ENCODE measurements at regions not wholly inside any gene's neighbourhood (a gene's known extent, or its start where the extent isn't known, plus 50 kb on each side); places are given as distances from the start of the nearest gene placed in this dataset.
"Not testable (repeated sequence)": the region's sequence is repeated elsewhere in the genome, so short reads cannot be mapped to it uniquely, and the experiment has no call there.

GRCh38 chr20:59485576-59486454, 118.5 kb upstream of the PHACTR3 start:
- no peaks in the 10 kb centered on the region for H3K4me1 ChIP-seq (ENCODE audit: control insufficient read depth, extremely low read depth, insufficient read depth, low read length)
- H3K79me2 ChIP-seq (ENCODE audit: control insufficient read depth, insufficient read depth, low read length) = no peaks in the 10 kb centered on the region
- H3K4me2 ChIP-seq (ENCODE audit: extremely low read depth, insufficient read depth, low read length) = no peak overlapping the region
- no peak overlapping the region for H2AFZ ChIP-seq (ENCODE audit: low read length)
- H3K9me3 ChIP-seq (ENCODE audit: control insufficient read depth, insufficient read depth, low read depth, low read length) = no peaks in the 10 kb centered on the region
- TF ChIP-seq CTCF (conservative IDR thresholded peaks at IDR 0.05 in 1 of 2, IDR thresholded peaks at IDR 0.05 in 1 of 2; ENCODE audit: low read depth in 1 of 2, low read length in 2 of 2) (no peak), EZH2 (IDR thresholded peaks at IDR 0.05; ENCODE audit: low read length, missing control alignments) (no peak)
- H3K36me3 ChIP-seq (ENCODE audit: control insufficient read depth, insufficient read depth, low read length) = no peaks in the 10 kb centered on the region
- H3K27me3 ChIP-seq (ENCODE audit: control insufficient read depth, insufficient read depth, low read length) = no peaks in the 10 kb centered on the region
- H4K20me1 ChIP-seq (ENCODE audit: control insufficient read depth, extremely low read depth, insufficient read depth, low read length) = no peaks in the 10 kb centered on the region
- no peak for DNase-seq (ENCODE audit: low read depth in 2 of 2)
- H3K4me3 ChIP-seq (replicated peaks in 1 of 4; ENCODE audit: control extremely low read depth in 1 of 4, insufficient read depth in 1 of 4, low read depth in 3 of 4, low read length in 4 of 4) = no peak overlapping the region
- H3K9ac ChIP-seq (ENCODE audit: insufficient read depth, low read length) = no peak overlapping the region
- no peak overlapping the region for H3K27ac ChIP-seq (ENCODE audit: insufficient read depth, low read length)

GRCh38 chr20:59488459-59488858, 115.9 kb upstream of the PHACTR3 start:
- H3K9me3 ChIP-seq (ENCODE audit: control insufficient read depth, insufficient read depth, low read depth, low read length); H2AFZ ChIP-seq (ENCODE audit: low read length); DNase-seq (ENCODE audit: low read depth in 2 of 2); H3K27me3 ChIP-seq (ENCODE audit: control insufficient read depth, insufficient read depth, low read length); H3K4me1 ChIP-seq (ENCODE audit: control insufficient read depth, extremely low read depth, insufficient read depth, low read length); H3K27ac ChIP-seq (ENCODE audit: insufficient read depth, low read length); H3K4me3 ChIP-seq (replicated peaks in 1 of 4; ENCODE audit: control extremely low read depth in 1 of 4, insufficient read depth in 1 of 4, low read depth in 3 of 4, low read length in 4 of 4); H3K9ac ChIP-seq (ENCODE audit: insufficient read depth, low read length); H3K79me2 ChIP-seq (ENCODE audit: control insufficient read depth, insufficient read depth, low read length); H3K4me2 ChIP-seq (ENCODE audit: extremely low read depth, insufficient read depth, low read length); H4K20me1 ChIP-seq (ENCODE audit: control insufficient read depth, extremely low read depth, insufficient read depth, low read length); H3K36me3 ChIP-seq (ENCODE audit: control insufficient read depth, insufficient read depth, low read length): not testable (repeated sequence)

GRCh38 chr20:59490196-59491004, 113.9 kb upstream of the PHACTR3 start:
- not testable (repeated sequence) for H3K79me2 ChIP-seq (ENCODE audit: control insufficient read depth, insufficient read depth, low read length); H3K36me3 ChIP-seq (ENCODE audit: control insufficient read depth, insufficient read depth, low read length); H2AFZ ChIP-seq (ENCODE audit: low read length); H4K20me1 ChIP-seq (ENCODE audit: control insufficient read depth, extremely low read depth, insufficient read depth, low read length); H3K4me2 ChIP-seq (ENCODE audit: extremely low read depth, insufficient read depth, low read length); H3K4me1 ChIP-seq (ENCODE audit: control insufficient read depth, extremely low read depth, insufficient read depth, low read length); H3K4me3 ChIP-seq (replicated peaks in 1 of 4; ENCODE audit: control extremely low read depth in 1 of 4, insufficient read depth in 1 of 4, low read depth in 3 of 4, low read length in 4 of 4); H3K27me3 ChIP-seq (ENCODE audit: control insufficient read depth, insufficient read depth, low read length); H3K9ac ChIP-seq (ENCODE audit: insufficient read depth, low read length); H3K27ac ChIP-seq (ENCODE audit: insufficient read depth, low read length); H3K9me3 ChIP-seq (ENCODE audit: control insufficient read depth, insufficient read depth, low read depth, low read length); DNase-seq (ENCODE audit: low read depth in 2 of 2)

GRCh38 chr20:59491884-59492283, 112.5 kb upstream of the PHACTR3 start:
- no peaks in the 10 kb centered on the region for H3K79me2 ChIP-seq (ENCODE audit: control insufficient read depth, insufficient read depth, low read length)
- no peak for DNase-seq (ENCODE audit: low read depth in 2 of 2)
- H3K27ac ChIP-seq (ENCODE audit: insufficient read depth, low read length) = no peak overlapping the region
- no peak overlapping the region for H2AFZ ChIP-seq (ENCODE audit: low read length)
- H3K36me3 ChIP-seq (ENCODE audit: control insufficient read depth, insufficient read depth, low read length) = no peaks in the 10 kb centered on the region
- H3K4me3 ChIP-seq (replicated peaks in 1 of 4; ENCODE audit: control extremely low read depth in 1 of 4, insufficient read depth in 1 of 4, low read depth in 3 of 4, low read length in 4 of 4) = no peak overlapping the region
- no peak overlapping the region for H3K9ac ChIP-seq (ENCODE audit: insufficient read depth, low read length)
- H3K9me3 ChIP-seq (ENCODE audit: control insufficient read depth, insufficient read depth, low read depth, low read length) = no peaks in the 10 kb centered on the region
- no peaks in the 10 kb centered on the region for H3K4me1 ChIP-seq (ENCODE audit: control insufficient read depth, extremely low read depth, insufficient read depth, low read length)
- no peak overlapping the region for H3K4me2 ChIP-seq (ENCODE audit: extremely low read depth, insufficient read depth, low read length)
- H3K27me3 ChIP-seq (ENCODE audit: control insufficient read depth, insufficient read depth, low read length) = no peaks in the 10 kb centered on the region
- TF ChIP-seq EZH2 (IDR thresholded peaks at IDR 0.05; ENCODE audit: low read length, missing control alignments) = no peak
- H4K20me1 ChIP-seq (ENCODE audit: control insufficient read depth, extremely low read depth, insufficient read depth, low read length) = no peaks in the 10 kb centered on the region

Measured in fibroblast of lung (primary cell).